A673 (cell line): ENCODE measurements at regions not wholly inside any gene's neighbourhood (a gene's known extent, or its start where the extent isn't known, plus 50 kb on each side); places are given as distances from the start of the nearest gene placed in this dataset.

Source experiments
- CTCF ChIP-seq: fragments of 300-800, 200-600 bp; sonication (generic); conservative IDR thresholded peaks from 2 replicates; pipeline ENCODE4 v1.5.1; 2017; ENCODE audit warnings: low read depth, mild to moderate bottlenecking, antibody characterized with exemption, low read length, moderate library complexity, mixed read lengths
- EZH2 ChIP-seq: fragments of 200-600 bp; sonication (generic); IDR thresholded peaks from 2 replicates; pipeline ENCODE4 v1.6.1; 2017; ENCODE audit warnings: borderline replicate concordance, low read depth, mild to moderate bottlenecking, mixed read lengths, antibody characterized with exemption, low read length; ENCODE audit not compliant: poor library complexity, severe bottlenecking

GRCh38 chr10:9469663-9470205 is 1415.2 kb downstream of the GATA3 start:
- no peak for TF ChIP-seq CTCF
- TF ChIP-seq EZH2, result no peak
